BLaER1 (cell line): ENCODE measurements at regions not wholly inside any gene's neighbourhood (a gene's known extent, or its start where the extent isn't known, plus 50 kb on each side); places are given as distances from the start of the nearest gene placed in this dataset.

ENCODE experiments used
- H3K27ac ChIP-seq: shearing (Covaris generic); formaldehyde crosslinking; 2 replicates; pipeline ENCODE4 v1.8.1; 2022
- H3K27me3 ChIP-seq: shearing (Covaris generic); formaldehyde crosslinking; 2 replicates; pipeline ENCODE4 v1.8.1; 2022
- H3K36me3 ChIP-seq: shearing (Covaris generic); formaldehyde crosslinking; 2 replicates; pipeline ENCODE4 v1.8.1; 2022
- H3K4me1 ChIP-seq: shearing (Covaris generic); formaldehyde crosslinking; 2 replicates; pipeline ENCODE4 v1.8.1; 2022
- H3K4me2 ChIP-seq: shearing (Covaris generic); formaldehyde crosslinking; 2 replicates; pipeline ENCODE4 v1.8.1; 2022
- H3K4me3 ChIP-seq: shearing (Covaris generic); formaldehyde crosslinking; 2 replicates; pipeline ENCODE4 v1.8.1; 2022
- H3K9ac ChIP-seq: shearing (Covaris generic); formaldehyde crosslinking; 2 replicates; pipeline ENCODE4 v1.8.1; 2022
- H3K9me3 ChIP-seq: shearing (Covaris generic); formaldehyde crosslinking; 2 replicates; pipeline ENCODE4 v1.8.1; 2022
- H4K20me1 ChIP-seq: shearing (Covaris generic); formaldehyde crosslinking; 2 replicates; pipeline ENCODE4 v1.8.1; 2022
- Cebpa-rat ChIP-seq: shearing (Covaris generic); IDR thresholded peaks from 2 replicates; pipeline ENCODE4 v1.8.1; 2022

- Histone ChIP-seq H3K9me3 (no peaks in the 10 kb centered on the region), H3K4me1 (no peaks in the 10 kb centered on the region), H3K4me3 (no peak overlapping the region), H3K27me3 (no peaks in the 10 kb centered on the region), H3K27ac (no peak overlapping the region), H3K36me3 (no peaks in the 10 kb centered on the region), H3K9ac (no peak overlapping the region), H3K4me2 (no peak overlapping the region), H4K20me1 (no peaks in the 10 kb centered on the region)
- no peak for TF ChIP-seq Cebpa-rat
Measured at GRCh38 chr1:55969322-55969721, 610.0 kb downstream of the PLPP3 start.

DNA sequence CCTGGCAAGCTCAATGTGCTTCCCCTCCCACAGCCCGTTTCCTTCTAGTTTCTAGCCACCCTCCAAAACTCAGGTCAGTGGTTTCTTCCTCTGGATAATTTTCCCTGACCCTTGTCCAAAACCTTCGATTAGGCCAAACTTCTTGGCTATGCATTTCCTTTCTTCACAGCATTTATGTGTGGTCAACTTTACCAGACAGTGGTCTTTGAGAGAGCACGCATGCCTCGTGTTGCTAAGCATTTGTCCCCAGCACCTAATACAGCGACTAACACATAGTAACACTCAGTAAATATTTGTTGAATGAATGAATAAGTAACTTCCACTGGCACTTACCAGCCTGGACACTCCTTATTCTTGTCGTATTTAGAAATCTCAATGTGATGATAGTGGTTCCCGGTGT lies 610.7 kb downstream of the PLPP3 start:
- H3K36me3 ChIP-seq: no peaks in the 10 kb centered on the region
- no peak overlapping the region for H3K9ac ChIP-seq
- H3K4me2 ChIP-seq: no peak overlapping the region
- no peaks in the 10 kb centered on the region for H3K4me1 ChIP-seq
- no peaks in the 10 kb centered on the region for H4K20me1 ChIP-seq
- H3K4me3 ChIP-seq: no peak overlapping the region
- no peaks in the 10 kb centered on the region for H3K27me3 ChIP-seq
- no peaks in the 10 kb centered on the region for H3K9me3 ChIP-seq
- H3K27ac ChIP-seq: no peak overlapping the region
- no peak for TF ChIP-seq Cebpa-rat

DNA sequence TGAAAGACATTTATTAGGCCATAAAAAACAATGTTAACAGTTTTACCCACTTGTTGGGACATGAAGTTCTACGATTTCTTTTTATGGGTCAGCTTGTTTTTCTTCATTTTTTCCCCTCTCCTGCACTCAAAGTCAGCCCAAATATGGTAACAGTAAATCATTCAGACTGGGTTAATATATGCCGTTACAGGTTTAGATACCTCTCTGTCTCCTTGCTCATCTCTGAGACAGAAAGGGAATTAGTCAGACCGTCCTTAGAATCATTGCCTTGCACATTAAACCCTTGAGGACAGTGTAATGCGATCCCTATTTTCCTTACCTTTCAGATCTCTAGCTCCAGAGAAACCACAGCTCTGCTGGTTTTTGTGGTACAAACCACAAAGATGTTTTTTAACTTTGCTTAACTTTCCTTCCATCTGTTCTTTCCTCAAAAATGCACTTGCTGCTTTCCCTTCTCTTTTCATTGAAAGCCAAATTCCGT lies 613.3 kb downstream of the PLPP3 start:
- Histone ChIP-seq H3K27ac (no peak overlapping the region), H3K9ac (no peak overlapping the region), H3K4me3 (no peak overlapping the region), H4K20me1 (no peaks in the 10 kb centered on the region), H3K4me2 (no peak overlapping the region), H3K36me3 (no peaks in the 10 kb centered on the region), H3K9me3 (no peaks in the 10 kb centered on the region), H3K27me3 (no peaks in the 10 kb centered on the region), H3K4me1 (no peaks in the 10 kb centered on the region)
- TF ChIP-seq Cebpa-rat: no peak

DNA sequence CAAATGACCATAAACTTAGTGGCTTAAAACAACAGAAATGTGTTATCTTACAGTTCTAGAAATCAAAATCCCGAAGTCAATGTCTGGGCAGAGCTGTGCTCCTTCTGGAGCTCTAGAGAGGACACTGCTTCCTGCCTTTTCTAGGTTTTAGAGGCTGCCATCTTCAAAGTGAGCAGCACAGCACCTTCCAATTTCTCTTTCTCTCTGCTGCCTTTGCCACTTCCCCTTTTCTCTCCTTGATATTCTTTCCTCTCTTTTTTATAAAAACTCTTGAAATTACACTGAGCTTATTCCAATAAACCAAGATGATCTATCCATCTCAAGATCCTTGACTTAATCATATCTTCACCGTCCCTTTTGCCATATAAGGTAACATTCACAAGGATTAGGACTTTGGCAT lies 616.9 kb downstream of the PLPP3 start:
- Histone ChIP-seq H3K27me3 (no peaks in the 10 kb centered on the region), H3K36me3 (no peaks in the 10 kb centered on the region), H3K27ac (no peak overlapping the region), H3K4me2 (no peak overlapping the region), H4K20me1 (no peaks in the 10 kb centered on the region), H3K9ac (no peak overlapping the region), H3K4me1 (no peaks in the 10 kb centered on the region), H3K4me3 (no peak overlapping the region), H3K9me3 (no peaks in the 10 kb centered on the region)
- TF ChIP-seq Cebpa-rat: no peak

DNA sequence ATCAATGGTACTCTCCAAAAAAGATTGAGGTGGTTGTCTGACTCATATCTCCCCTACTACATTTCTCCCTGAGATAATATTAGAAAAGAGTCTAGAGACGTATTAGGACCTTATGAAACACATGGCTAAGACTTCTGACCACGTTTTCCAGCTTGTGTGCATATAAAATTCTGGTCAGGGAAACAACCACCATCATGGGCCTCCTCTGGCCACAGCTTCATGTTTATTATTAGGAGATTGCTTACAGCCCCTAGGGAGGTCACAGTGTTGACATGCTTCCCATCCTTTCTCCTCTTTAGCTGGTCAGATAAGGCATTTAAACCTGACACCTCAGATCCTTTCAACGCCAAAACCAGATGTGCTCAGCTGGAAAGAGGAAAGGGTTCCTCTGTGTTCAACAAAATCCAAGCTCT lies 620.2 kb downstream of the PLPP3 start:
- Histone ChIP-seq H3K4me2 (no peak overlapping the region), H3K9ac (no peak overlapping the region), H3K27ac (no peak overlapping the region), H3K4me1 (no peaks in the 10 kb centered on the region), H3K27me3 (no peaks in the 10 kb centered on the region), H3K36me3 (no peaks in the 10 kb centered on the region), H3K9me3 (no peaks in the 10 kb centered on the region), H3K4me3 (no peak overlapping the region), H4K20me1 (no peaks in the 10 kb centered on the region)
- TF ChIP-seq Cebpa-rat: no peak

- no peak overlapping the region for H3K4me3 ChIP-seq
- H3K27ac ChIP-seq: no peak overlapping the region
- no peak overlapping the region for H3K9ac ChIP-seq
- H3K27me3 ChIP-seq: no peaks in the 10 kb centered on the region
- H3K9me3 ChIP-seq: no peaks in the 10 kb centered on the region
- no peak overlapping the region for H3K4me2 ChIP-seq
- TF ChIP-seq Cebpa-rat: no peak
- no peaks in the 10 kb centered on the region for H4K20me1 ChIP-seq
- no peaks in the 10 kb centered on the region for H3K4me1 ChIP-seq
- no peaks in the 10 kb centered on the region for H3K36me3 ChIP-seq
Measured at GRCh38 chr1:55958498-55958897, 620.9 kb downstream of the PLPP3 start.

DNA sequence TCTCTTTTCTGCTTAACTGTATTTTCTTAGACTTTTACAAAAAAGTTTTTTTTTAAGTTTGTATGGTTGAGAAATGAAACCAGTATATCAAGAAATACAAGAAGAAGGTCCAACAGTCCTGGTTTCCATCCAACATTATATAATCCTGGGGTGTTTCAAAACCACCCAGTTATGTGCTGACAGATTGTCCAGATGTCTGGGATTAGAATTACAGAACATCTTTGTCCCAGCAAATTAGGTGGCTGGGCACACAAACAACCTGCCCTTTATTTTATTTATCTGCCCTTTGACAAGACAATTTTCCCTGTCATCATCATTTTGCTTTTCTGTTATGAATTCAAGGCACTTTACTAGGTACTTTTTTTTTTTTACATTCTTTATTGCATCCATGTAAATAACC lies 622.1 kb downstream of the PLPP3 start:
- no peaks in the 10 kb centered on the region for H3K36me3 ChIP-seq
- no peak overlapping the region for H3K4me3 ChIP-seq
- no peak overlapping the region for H3K9ac ChIP-seq
- TF ChIP-seq Cebpa-rat: no peak
- H4K20me1 ChIP-seq: no peaks in the 10 kb centered on the region
- H3K4me2 ChIP-seq: no peak overlapping the region
- no peaks in the 10 kb centered on the region for H3K9me3 ChIP-seq
- H3K4me1 ChIP-seq: no peaks in the 10 kb centered on the region
- H3K27ac ChIP-seq: no peak overlapping the region
- no peaks in the 10 kb centered on the region for H3K27me3 ChIP-seq

GRCh38 chr1:55955016-55955621 lies 624.2 kb downstream of the PLPP3 start:
- TF ChIP-seq Cebpa-rat: no peak
- no peak overlapping the region for H3K27ac ChIP-seq
- no peaks in the 10 kb centered on the region for H4K20me1 ChIP-seq
- H3K36me3 ChIP-seq: no peaks in the 10 kb centered on the region
- no peaks in the 10 kb centered on the region for H3K9me3 ChIP-seq
- no peaks in the 10 kb centered on the region for H3K4me1 ChIP-seq
- no peaks in the 10 kb centered on the region for H3K27me3 ChIP-seq
- no peak overlapping the region for H3K4me3 ChIP-seq
- H3K9ac ChIP-seq: no peak overlapping the region
- no peak overlapping the region for H3K4me2 ChIP-seq

- Histone ChIP-seq H3K4me3 (no peak overlapping the region), H4K20me1 (no peaks in the 10 kb centered on the region), H3K9ac (no peak overlapping the region), H3K36me3 (no peaks in the 10 kb centered on the region), H3K4me2 (no peak overlapping the region), H3K27me3 (no peaks in the 10 kb centered on the region), H3K4me1 (no peaks in the 10 kb centered on the region), H3K9me3 (no peaks in the 10 kb centered on the region), H3K27ac (no peak overlapping the region)
- no peak for TF ChIP-seq Cebpa-rat
Measured at GRCh38 chr1:55951291-55951690, 628.1 kb downstream of the PLPP3 start.

DNA sequence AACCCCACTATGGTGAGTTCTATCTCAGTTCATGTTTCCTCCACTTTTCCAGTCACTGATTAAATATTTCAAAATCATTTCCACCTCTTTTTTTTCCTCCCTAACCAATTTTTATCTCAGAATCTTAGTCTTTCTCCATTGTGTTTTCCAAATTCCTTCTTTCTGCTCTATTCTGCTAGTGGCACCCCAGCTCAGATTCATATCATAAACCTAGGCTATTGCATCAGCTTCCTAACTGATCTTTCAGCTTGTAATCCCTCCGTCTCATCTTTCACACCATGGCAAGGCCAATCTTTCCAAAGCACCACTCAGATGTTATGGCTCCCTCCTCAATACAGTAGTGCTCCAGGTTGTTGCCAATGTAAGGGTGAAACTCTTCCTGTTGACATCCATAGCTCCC lies 631.9 kb downstream of the PLPP3 start:
- Histone ChIP-seq H4K20me1 (no peaks in the 10 kb centered on the region), H3K9me3 (peaks cover 5% of the 10 kb centered on the region; the same call in 1 of the 2 replicates), H3K9ac (no peak overlapping the region), H3K27me3 (no peaks in the 10 kb centered on the region), H3K27ac (no peak overlapping the region), H3K4me1 (no peaks in the 10 kb centered on the region), H3K36me3 (no peaks in the 10 kb centered on the region), H3K4me2 (no peak overlapping the region), H3K4me3 (no peak overlapping the region)
- TF ChIP-seq Cebpa-rat: no peak

DNA sequence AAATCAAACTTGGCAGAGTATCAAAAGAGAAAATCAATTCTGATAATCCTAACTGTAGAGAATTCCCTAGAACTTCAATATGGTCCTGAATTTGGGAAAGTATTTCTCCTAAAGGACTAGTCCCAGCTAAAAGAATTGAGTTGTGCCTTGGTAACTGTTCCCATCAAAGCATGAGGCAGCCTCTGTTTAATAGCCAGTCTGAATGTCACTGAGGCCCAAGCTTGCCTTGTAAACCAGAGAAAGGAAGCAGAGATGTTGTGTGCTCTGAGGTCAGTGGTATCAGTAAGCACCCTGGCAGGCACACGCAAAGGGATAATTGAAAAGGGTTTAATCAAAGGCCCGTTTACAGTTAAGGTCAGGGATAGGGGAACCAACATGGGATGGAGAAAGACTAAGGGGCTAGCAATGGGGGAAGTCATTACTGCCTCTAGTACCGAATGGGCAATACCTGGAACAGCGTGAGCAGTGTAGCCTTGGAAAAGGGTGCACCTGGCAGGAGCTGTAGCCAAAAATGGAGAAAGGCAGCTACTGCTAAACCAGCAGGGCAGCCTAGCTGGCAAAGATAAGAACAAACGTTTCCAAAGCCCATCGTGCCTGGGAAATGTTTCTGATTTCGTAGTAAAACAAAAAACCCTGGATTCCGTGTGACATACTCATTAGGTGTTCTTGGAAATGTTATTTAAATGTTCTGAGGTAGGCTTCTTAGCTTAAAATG lies 635.5 kb downstream of the PLPP3 start:
- no peaks in the 10 kb centered on the region for H3K36me3 ChIP-seq
- H3K4me2 ChIP-seq: no peak overlapping the region
- H3K4me1 ChIP-seq: no peaks in the 10 kb centered on the region
- H4K20me1 ChIP-seq: no peaks in the 10 kb centered on the region
- no peak for TF ChIP-seq Cebpa-rat
- H3K9me3 ChIP-seq: peaks cover 5% of the 10 kb centered on the region; the same call in 1 of the 2 replicates
- H3K27ac ChIP-seq: no peak overlapping the region
- H3K27me3 ChIP-seq: no peaks in the 10 kb centered on the region
- H3K9ac ChIP-seq: no peak overlapping the region
- H3K4me3 ChIP-seq: no peak overlapping the region
